GM19025 (cell line): ENCODE measurements at regions not wholly inside any gene's neighbourhood (a gene's known extent, or its start where the extent isn't known, plus 50 kb on each side); places are given as distances from the start of the nearest gene placed in this dataset.
"Not testable (repeated sequence)": the region's sequence is repeated elsewhere in the genome, so short reads cannot be mapped to it uniquely, and the experiment has no call there.

Experiments
- ATAC-seq: cut with Tn5 transposase; IDR thresholded peaks from one replicate; pipeline ENCODE4 v1.9.1; 2021; ENCODE audit warnings: mild to moderate bottlenecking, low read depth, moderate library complexity; ENCODE audit not compliant: unreplicated experiment

DNA sequence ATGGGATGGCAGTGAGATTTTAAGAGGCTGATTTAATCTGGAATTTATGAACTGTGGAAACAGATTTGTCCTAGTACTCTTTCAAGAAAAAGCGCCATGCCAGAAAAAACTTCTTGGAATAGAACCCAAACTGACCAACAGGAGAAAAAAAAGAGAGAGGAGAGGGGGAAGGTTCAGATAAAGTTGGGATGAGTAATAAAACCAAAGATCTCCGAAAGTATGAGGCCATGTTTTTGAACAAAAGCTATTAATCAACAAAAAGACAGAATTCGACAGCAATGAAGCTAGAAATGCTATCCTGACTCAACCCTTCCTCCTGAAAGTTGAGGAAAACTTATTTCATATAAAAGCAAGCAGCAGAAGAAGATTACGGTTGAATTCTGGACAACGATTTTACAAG is 135.5 kb downstream of the CEMIP2 start:
- ATAC-seq, result no peak

DNA sequence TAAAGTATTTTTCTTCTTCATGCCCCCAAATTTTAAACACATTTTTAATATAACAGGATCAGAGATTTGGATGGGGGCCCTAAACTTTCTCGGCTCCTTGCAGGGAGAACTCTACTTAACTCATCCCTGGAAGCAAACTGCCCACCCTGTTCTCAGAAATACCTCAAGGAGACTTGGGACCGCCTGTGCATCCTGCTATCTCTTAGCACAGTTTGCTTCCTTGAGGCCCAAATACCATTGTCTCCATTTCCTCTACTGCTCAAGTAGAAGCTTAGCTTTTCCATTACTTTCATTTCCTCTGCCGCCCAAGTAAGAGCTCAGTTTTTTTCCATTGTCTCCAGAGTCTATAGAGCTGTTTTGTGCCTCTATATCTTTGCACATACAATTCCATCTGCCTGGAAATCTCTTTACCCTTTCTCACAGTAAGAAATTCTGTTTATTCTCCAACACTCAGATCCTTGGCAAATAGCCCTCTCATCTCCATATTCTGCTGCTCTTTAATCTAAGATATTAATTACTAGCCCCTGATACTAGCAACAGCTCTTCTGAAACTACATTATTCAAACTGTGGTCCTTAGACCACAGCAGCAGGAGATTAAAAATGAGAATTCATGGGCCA is 137.8 kb downstream of the CEMIP2 start:
- no peak for ATAC-seq

DNA sequence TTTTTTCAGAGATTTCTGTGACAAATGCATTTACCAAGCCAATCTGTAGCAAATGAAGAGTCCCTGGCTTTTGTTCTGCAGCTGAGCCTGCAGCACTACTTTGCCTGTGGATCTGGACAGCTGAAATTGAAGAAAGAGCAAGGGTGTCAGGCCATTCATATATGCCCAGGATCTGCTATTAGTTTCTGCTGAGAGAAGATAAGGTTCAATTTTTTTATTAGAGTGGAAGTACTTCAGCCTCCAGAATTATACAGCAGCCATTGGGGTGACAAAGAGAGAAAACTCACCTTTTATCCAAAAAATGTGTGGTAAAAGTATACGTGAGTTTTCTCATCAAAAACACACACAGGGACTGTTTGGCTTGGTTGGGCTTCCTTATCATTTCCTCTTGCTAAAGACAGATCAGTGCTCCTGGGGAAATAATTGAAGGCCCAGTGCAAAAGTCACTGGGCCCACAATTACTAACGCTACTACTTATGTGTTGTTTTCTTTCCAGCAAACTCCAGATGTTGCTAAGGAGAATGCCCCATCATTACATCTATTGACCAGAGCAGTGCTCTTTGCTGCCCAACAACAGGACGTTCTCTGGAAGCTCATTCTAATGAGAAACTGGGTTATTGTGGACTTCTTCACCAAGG is 138.6 kb downstream of the CEMIP2 start:
- no peak for ATAC-seq

DNA sequence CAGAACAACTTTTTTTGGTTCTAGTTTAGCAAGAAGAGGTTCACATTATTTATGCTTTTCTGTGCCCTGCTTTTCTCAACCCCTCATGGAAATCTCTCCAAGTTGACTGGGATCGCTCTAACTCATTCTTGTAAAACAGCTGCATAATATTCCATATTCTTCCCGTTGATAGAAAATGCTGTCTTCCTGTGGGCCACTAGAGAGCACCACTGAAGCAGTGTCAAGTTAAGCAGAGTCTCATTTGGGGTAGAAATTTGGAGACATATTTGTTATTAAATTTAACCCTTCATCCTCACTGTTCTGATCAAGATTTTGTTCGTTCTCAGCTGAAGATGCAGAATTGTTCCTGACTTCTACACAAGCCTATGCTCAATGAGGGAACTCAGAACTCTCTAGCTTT is 140.1 kb downstream of the CEMIP2 start:
- no peak for ATAC-seq

DNA sequence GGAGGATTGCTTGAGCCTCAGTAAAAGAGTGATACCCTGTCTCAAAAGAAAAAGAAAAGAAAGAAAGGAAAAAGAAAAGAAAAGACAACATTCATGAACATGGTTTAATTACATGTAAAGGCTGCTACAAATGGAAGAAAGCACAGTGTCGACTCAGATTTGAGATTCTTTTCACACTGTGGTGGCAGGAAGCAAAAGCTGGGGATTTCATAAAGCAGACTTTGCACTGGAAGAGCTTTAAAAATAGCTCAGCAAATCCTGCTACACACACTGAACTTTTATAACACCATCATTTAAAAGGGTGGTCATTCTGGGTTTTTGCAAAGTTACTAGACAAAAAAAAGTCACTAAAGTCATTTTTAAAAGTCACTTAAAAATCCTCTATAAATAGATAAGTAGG is 140.8 kb downstream of the CEMIP2 start:
- no peak for ATAC-seq

DNA sequence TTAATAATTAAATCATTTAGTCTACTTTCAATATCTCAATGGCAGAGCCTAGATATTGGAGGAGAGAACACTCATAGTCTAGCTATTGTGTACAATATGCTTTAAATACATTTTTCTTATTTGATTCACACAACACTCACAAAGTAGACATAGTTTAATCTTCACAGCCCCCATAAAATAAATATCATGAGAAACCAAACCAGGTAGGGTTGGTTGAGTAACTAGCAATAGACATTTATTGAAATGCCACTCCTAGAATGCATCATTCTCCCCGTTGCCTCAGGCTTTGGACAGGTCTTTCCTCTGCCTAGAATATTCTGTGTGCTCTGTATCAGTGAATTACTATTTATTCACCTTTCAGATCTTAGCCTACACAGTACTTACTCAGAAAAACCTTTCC is 141.9 kb downstream of the CEMIP2 start:
- ATAC-seq, result no peak

DNA sequence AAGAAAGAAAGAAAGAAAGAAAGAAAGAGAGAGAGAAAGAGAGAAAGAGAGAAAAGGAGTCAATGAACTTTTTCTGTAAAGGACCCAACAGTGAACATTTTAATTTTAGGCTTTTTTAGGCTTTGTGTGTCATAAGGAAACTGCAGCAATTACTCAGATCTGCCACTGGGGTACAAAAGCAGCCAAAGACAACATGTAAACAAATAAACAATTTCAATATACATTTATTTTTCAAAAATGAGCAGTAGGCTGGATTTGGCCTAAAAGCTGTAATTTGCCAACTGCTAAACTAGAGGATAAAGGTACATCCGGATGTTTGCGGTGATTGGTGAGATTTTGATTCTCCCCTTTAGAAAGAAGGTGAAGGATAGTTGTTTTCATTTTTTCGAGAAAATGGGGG is 143.6 kb downstream of the CEMIP2 start:
- ATAC-seq, result no peak

DNA sequence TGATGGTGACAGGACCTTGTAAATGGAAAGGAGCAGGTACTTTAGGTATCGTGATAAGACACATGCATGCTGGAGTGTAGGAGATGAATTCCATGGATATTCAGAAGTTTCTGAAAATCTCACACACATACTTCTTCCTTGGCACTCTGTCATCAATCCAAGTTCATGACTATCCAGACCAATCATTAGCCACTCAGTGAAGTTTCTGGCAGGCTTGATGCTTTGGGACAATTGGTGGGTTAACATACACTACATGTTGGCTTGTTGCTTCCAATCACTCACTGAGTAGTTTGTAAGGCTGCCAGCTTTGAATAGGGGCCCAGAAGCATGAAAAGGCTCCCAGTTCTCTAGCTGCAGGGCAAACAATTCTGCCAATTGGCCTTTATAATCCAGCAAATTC is 147.6 kb downstream of the CEMIP2 start:
- ATAC-seq, result no peak

DNA sequence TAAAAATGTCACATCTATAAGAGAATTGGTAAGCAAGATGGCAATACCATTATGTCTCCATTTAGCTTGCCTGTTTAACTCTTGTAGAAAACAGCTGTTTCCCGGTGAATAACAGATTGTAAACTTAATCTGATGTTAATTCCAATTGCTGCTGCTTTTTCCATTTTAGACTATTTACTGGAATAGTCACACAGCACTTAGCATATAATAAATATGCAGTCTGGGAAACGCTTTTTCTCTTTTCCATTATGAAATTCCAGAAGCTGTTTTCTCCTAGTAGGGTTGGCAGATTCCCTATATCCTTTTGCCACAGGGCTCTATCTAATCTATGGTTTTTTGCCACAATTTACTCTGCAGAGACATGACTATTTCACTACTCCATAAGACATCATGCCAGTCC is 148.0 kb downstream of the CEMIP2 start:
- ATAC-seq, result no peak

DNA sequence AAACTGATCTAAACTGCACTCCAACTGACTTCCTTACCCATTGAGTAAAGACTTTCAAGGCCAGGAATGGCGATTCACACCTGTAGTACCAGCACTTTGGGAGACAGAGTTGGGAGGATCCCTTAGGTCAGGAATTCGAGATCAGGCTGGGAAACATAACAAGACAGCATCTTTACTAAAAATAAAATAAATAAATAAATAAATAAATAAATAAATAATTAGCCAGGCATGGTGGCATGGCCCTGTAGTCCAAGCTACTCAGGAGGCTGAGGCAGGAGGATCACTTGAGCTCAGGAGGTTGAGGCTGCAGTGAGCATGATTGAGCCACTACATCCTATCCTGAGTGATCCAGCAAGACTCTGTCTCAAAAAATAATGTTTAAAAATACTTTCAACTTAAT is 148.4 kb downstream of the CEMIP2 start:
- no peak for ATAC-seq

DNA sequence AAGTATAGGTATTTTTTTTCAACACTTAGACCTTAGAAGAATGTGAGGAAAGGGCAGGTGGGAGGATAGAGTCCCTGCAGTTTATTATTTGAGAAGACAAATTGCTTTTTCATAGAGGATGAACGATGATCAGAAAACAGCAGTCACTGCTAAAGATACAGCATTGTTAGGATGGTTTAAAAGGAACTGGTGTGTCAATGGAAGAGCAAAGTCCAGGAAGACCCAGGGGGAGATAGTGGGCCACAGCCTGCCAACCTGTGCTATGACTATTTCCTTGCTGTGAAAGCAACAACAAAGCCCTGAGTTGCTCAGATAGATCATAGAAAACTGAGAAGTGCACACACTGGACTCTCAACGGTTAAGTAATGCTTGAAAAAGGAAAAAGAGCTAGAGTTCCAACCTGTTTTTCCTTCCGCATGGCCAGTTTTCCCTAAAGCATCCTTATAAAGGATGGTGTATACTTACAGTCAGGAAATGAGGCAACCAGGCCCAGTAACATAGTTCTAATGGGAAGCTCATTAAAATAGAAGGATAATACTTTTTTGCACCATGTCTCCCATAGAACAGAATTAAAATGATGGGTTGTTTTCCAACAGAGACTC is 153.8 kb downstream of the CEMIP2 start:
- no peak for ATAC-seq

DNA sequence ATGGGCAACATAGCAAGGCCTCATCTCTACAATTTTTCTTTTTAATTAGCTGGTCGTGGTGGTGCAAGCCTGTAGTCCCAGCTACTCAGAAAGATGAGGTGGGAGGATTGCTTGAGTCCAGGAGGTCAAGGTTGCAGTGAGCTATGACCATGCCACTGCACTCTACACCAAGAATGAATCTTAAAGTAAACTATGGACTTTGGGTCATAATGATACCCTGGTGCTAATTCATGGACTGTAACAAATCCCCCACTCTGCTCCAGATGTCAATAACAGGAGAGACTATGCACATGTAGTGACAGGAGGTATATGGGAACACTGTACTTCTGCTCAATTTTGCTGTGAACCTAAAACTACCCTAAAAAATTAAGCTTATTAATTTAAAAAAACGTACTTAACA is 155.4 kb downstream of the CEMIP2 start:
- ATAC-seq, result no peak

DNA sequence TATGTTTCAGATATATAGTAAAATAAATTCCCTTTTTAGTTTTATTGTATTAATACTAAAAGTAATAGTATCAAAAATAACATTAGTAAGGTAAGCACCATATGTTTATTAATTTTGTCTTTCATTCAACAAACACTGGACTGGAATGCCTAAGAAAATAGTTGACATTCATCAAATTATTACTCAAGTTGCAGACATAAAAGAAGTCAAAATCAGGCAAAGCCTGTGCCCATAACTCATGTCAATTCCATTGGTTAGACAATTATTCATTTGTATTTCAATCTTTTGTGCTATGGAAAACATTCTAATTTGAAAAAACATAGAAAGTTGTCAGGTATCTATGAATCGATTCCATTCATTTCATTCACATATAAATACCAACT is 158.9 kb downstream of the CEMIP2 start:
- ATAC-seq, result no peak

DNA sequence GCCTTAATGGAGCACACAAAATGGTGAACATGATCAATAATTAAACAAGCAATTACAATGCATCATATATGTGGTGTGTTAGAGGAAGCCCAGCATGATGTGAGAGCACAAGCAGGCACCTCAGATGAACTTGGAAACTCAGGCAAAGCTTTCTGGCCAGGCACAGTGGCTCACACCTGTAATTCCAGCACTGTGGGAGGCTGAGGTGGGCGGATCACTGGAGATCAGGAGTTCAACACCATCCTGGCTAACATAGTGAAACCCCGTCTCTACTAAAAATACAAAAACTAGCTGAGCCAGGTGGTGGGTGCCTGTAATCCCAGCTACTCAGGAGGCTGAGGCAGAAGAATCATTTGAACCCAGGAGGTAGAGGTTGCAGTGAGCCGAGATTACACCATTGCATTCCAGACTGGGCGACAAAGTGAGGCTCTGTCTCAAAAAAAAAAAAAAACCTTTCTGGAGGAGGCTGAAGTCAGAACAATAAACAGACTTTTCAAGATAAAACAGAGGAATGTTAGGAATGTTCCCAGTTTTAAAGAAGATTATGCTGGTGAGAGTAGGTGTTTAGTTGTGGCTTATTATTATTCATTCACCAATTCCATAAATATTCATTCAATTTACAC is 159.4 kb downstream of the CEMIP2 start:
- ATAC-seq, result no peak

DNA sequence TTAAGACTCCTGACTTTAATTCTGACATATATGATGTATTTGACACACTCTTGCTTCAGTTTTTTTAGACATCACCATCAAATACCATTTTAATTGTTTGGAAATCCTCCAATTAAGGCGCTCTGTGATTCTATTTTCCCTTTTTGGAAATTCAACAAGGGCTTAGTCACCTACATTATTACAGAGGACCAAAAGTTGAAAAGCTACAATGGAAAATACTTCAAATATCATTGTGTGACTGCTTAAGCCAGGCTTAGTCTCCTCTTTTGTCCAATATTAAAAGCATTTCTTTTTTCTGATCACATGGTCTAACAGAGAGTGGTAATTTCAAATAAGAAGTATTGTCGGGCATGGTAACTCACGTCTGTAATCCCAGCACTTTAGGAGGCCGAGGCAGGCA is 160.3 kb downstream of the CEMIP2 start:
- ATAC-seq, result no peak

DNA sequence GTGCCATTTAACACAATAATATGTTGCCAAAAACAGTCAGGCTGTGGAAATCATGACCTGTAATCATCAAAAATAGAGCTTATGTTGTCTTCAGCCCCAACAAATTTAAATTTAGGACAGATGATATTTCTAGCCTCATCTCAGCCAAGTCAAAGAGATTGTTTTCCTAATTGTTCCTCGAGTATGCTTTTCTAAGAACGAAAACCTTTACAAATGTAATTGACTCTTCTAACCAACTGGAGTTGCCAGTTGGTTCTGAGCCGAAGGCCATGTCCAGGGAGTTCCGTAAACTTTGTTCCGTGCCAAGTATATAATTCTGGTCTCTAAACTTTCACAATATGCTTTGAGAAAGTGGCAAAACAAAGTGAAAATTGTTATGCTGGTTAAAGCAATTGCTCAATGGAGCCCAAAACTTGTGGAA is 160.8 kb downstream of the CEMIP2 start:
- ATAC-seq, result no peak

DNA sequence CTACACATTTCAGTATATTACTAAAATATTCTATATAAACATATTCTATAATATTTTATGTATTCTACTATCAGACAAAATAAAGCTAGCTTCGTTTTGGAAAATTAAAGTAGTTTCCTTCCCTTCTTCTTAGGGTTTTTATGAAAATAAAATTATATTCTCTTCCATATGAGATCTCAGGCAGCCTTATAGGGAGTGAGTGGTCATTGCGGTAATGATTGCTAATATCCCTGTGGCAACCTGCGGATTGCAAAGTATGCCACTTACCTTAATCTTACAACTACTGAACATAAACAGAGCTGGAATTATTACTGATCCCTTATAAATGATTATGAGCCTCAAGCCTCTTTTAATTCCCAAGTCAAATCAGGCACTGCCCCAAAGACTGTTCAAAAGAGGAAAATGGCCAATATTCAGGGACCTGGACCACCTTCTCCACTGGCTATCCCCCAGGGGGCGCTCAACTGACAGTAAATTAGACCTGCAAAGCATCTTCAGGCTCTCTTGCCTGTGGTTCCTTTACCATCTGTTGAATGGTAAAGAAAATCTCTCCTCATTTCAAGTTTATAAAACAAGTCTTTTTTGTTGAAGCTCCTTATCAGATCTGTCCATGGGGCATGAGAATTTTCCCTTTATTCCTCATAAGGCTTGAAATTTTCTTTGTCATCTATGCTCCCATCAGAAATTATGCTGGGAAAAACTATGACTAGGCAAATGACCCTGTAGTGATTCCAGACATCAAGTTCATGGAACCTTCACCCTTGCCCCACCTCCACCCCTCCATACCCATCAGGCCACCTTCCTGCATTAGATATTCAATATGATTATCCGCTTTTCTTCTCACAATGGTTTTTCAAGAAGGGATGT is 163.9 kb downstream of the CEMIP2 start:
- peak; percentile 75 for ATAC-seq

DNA sequence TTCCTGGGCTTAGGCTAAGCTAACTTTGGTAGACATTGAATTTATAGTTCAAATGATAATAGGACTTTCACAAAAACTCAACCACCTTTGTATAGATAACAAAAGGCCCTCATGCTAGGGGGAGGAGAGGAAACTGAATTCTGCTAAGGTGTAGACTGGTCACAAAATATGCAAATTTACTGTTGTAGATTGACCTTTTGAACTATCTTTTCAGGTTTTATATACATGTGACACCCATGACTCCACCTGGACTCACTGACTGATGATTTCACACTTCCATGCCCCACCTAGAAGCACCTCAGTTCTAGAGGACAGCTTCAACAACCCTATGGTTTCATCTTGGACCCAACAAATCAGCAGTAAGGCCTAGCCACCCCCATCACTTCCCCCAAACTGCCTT is 165.7 kb downstream of the CEMIP2 start:
- no peak for ATAC-seq

DNA sequence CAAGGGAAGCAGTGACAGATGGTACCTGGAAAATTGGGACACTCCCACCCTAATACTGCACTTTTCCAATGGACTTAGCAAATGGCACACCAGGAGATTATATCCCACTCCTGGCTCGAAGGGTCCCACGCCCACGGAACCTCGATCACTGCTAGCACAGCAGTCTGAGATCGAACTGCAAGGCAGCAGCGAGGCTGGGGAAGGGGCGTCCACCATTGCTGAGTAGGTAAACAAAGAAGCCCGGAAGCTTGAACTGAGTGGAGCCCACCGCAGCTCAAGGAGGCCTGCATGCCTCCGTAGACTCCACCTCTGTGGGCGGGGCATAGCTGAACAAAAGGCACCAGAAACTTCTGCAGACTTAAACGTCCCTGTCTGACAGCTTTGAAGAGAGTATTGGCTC is 172.6 kb downstream of the CEMIP2 start:
- ATAC-seq, result not testable (repeated sequence)

DNA sequence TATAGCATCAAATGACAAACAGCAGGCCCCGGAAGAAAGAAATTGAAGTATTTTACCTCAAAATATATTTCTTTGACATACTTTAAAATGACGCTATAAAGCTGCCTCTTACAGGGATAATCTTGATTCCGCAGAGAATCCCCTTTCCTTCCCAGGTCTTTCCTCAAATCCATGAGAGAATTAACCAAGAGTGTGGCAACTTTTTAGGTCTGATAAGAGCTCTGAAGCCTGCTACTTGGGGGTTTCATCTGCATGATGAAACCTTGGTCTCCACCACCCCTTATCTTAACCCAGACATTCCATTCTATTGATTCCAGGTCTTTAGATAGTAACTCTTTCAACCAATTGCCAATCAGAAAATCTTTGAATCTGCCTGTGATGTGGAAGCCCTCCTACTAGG is 173.8 kb downstream of the CEMIP2 start:
- no peak for ATAC-seq

DNA sequence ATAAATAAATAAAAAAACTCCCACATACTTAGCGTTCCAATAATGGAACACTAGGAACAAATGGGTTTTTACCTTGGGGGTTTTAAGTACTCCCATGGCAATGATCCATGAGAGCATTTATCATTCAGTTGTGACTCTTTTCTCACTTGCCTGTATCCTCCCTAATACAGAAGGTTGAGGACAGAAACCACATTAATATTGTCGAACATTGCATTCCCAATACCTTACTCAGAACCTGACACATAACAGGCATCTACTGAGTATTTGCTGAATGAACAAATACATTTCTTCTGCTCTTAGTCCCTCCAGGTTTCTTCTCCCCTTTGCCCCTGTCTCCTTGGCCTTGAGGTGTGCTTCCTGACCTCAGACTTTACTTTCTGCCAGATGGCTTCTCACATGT is 175.9 kb downstream of the CEMIP2 start:
- ATAC-seq, result no peak
